NT2/D1 (cell line): ENCODE measurements at regions not wholly inside any gene's neighbourhood (a gene's known extent, or its start where the extent isn't known, plus 50 kb on each side); places are given as distances from the start of the nearest gene placed in this dataset.

Experiments
- DNase-seq: peaks from one replicate; pipeline ENCODE4 v3.0.0-alpha.2; 2011; ENCODE audit warnings: low read depth, low spot score
- H3K27me3 ChIP-seq: 2 replicates; pipeline ENCODE4 v1.6.0; 2011; ENCODE audit warnings: mild to moderate bottlenecking; ENCODE audit not compliant: insufficient read length, insufficient read depth
- H3K36me3 ChIP-seq: 2 replicates; pipeline ENCODE4 v1.6.1; 2011; ENCODE audit warnings: mild to moderate bottlenecking, low read length, mixed read lengths; ENCODE audit not compliant: insufficient read depth, insufficient read length
- H3K4me1 ChIP-seq: 2 replicates; pipeline ENCODE4 v1.5.1; 2011; ENCODE audit not compliant: insufficient read depth, insufficient read length
- H3K4me3 ChIP-seq: 2 replicates; pipeline ENCODE4 v1.5.1; 2011; ENCODE audit warnings: low read depth; ENCODE audit not compliant: insufficient read length
- H3K9ac ChIP-seq: 2 replicates; pipeline ENCODE4 v1.6.0; 2011; ENCODE audit warnings: low read depth; ENCODE audit not compliant: insufficient read length
- H3K9me3 ChIP-seq: 2 replicates; pipeline ENCODE4 v1.5.1; 2011; ENCODE audit warnings: mild to moderate bottlenecking, low read length; ENCODE audit not compliant: insufficient read depth
- SUZ12 ChIP-seq: IDR thresholded peaks from 2 replicates; pipeline ENCODE4 v1.6.1; 2011; ENCODE audit not compliant: insufficient read length, insufficient read depth; ENCODE audit errors: extremely low read depth
- YY1 ChIP-seq: IDR thresholded peaks from 2 replicates; pipeline ENCODE4 v1.6.1; 2011; ENCODE audit not compliant: insufficient read length, insufficient read depth
- ZNF274 ChIP-seq: IDR thresholded peaks from 2 replicates; pipeline ENCODE4 v1.6.1; 2011; ENCODE audit warnings: mild to moderate bottlenecking, low read depth, low read length

GRCh38 chr21:38660333-38661196 is 145.2 kb upstream of the ETS2 start:
- Histone ChIP-seq H3K27me3 (peaks cover 75% of the 10 kb centered on the region), H3K4me3 (peak overlapping the region; percentile 61), H3K36me3 (no peaks in the 10 kb centered on the region), H3K9ac (peak overlapping the region; percentile 79), H3K9me3 (no peaks in the 10 kb centered on the region), H3K4me1 (no peaks in the 10 kb centered on the region)
- no peak for TF ChIP-seq YY1
- TF ChIP-seq SUZ12: peak; percentile 16
- DNase-seq: no peak

DNA sequence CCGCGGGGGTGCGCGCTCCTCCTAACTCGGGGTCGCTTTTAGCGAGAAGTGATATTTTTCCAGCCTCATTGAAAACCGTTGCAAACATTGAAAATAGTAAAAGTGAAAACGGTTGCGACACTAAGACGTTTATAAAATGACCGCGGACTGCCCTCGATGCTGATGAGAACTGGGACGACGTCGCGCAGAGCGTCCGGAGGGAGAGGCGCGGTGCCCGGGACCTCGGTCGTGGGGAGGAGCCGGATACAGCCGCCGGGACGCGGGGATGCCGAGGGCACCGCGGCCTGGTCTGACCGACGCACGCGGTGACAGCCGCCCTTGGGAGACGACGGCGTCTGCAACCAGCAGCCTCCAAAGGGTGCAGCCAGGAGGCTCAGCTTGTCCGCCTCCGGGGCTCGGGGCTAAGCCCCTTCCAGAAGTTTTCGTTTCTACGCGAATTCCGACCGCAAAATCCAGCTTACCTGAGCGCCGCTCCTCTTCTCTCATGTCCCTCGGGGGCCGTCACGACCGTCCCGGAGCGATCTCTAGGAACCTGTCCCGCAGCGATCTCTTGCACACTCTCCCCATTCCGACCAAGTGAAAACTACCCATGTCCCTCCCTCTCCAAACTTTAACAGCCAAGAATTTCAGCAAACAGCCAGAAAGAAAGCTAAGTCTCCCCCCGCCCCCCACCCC is 144.4 kb upstream of the ETS2 start:
- Histone ChIP-seq H3K9ac (peak overlapping the region; percentile 79), H3K36me3 (no peaks in the 10 kb centered on the region), H3K9me3 (no peaks in the 10 kb centered on the region), H3K27me3 (peaks cover 70% of the 10 kb centered on the region), H3K4me1 (no peaks in the 10 kb centered on the region), H3K4me3 (peak overlapping the region; percentile 61)
- DNase-seq: no peak
- TF ChIP-seq ZNF274: no peak
- peak; percentile 40 for TF ChIP-seq SUZ12
- no peak for TF ChIP-seq YY1

DNA sequence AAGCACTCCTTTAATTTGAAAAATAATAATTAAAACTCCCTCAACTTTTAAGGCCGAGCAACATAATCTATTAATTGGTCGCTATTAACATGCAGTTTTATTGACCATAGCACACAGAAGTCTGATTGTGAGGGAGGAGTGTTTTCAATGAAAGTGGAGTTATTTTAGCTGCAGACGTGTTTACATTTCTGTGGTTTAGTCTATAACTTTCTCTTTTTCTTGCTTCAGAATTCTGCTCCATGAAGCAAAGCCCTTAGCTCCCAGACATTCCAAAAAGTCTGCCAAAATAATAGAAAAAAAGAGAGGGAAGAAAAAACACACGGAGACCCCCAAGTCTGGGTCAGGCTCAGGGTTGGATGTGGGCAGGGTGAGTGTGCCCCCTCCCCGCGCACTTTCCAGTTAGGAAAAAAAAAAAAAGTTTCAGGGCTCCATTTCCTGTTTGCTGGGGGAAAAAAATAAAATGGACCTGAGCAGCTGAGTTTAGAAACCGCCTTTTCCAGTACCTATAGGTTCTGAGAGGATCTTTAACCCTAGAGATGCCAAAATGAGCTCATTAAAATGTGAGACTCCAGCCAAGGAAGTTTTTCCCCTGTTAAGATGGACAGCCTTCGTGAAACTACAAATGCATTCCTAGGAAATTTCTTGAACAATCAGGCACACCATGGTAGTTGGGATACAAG is 143.7 kb upstream of the ETS2 start:
- H3K9me3 ChIP-seq: no peaks in the 10 kb centered on the region
- no peak for DNase-seq
- no peaks in the 10 kb centered on the region for H3K4me1 ChIP-seq
- TF ChIP-seq YY1 (no peak), SUZ12 (no peak), ZNF274 (no peak)
- no peaks in the 10 kb centered on the region for H3K36me3 ChIP-seq
- H3K27me3 ChIP-seq: peaks cover 64% of the 10 kb centered on the region
- H3K9ac ChIP-seq: no peak overlapping the region
- H3K4me3 ChIP-seq: no peak overlapping the region

- H3K4me3 ChIP-seq: no peak overlapping the region
- H3K27me3 ChIP-seq: peaks cover 52% of the 10 kb centered on the region
- no peaks in the 10 kb centered on the region for H3K4me1 ChIP-seq
- TF ChIP-seq SUZ12 (no peak), YY1 (no peak)
- no peak for DNase-seq
- no peak overlapping the region for H3K9ac ChIP-seq
- no peaks in the 10 kb centered on the region for H3K9me3 ChIP-seq
- no peaks in the 10 kb centered on the region for H3K36me3 ChIP-seq
These were observed 142.4 kb upstream of the ETS2 start for GRCh38 chr21:38663282-38663681.

GRCh38 chr21:38664315-38664714 is 141.4 kb upstream of the ETS2 start:
- Histone ChIP-seq H3K4me3 (no peak overlapping the region), H3K9me3 (no peaks in the 10 kb centered on the region), H3K36me3 (no peaks in the 10 kb centered on the region), H3K4me1 (no peaks in the 10 kb centered on the region), H3K9ac (no peak overlapping the region), H3K27me3 (peaks cover 42% of the 10 kb centered on the region)
- DNase-seq: no peak
- no peak for TF ChIP-seq SUZ12
- no peak for TF ChIP-seq ZNF274
- TF ChIP-seq YY1: no peak

- TF ChIP-seq SUZ12 (no peak), YY1 (no peak), ZNF274 (no peak)
- no peak for DNase-seq
- no peaks in the 10 kb centered on the region for H3K4me1 ChIP-seq
- H3K27me3 ChIP-seq: peaks cover 37% of the 10 kb centered on the region
- H3K9me3 ChIP-seq: no peaks in the 10 kb centered on the region
- no peaks in the 10 kb centered on the region for H3K36me3 ChIP-seq
- no peak overlapping the region for H3K4me3 ChIP-seq
- no peak overlapping the region for H3K9ac ChIP-seq
These were observed 140.9 kb upstream of the ETS2 start for GRCh38 chr21:38664841-38665240.
